ENCODE measurements at regions not wholly inside any gene's neighbourhood (a gene's known extent, or its start where the extent isn't known, plus 50 kb on each side); places are given as distances from the start of the nearest gene placed in this dataset.

DNA sequence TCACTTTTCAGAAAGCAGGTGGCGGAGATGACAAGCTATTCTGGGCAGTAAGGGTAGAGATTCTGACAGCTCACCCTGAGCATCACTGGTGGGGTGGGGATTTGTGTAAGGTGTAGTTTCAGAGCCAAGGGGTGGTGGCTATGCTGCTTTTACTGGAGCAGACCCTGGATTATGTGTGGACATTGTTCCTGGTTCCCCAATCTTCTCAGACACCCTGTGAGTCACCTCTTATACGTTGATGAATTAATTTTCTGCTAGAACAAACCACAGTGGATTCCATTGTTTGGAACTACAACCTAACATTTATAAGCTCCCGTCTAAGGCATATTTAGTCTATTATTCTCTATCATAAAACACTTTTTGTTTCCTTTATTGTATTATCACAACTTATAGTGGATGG, 169.5 kb upstream of the COL8A1 start:
- Histone ChIP-seq H3K4me1 (no peaks in the 10 kb centered on the region), H3K9me3 (no peaks in the 10 kb centered on the region), H3K27ac (no peak overlapping the region), H3K27me3 (no peaks in the 10 kb centered on the region), H3K4me3 (replicated peaks in 1 of 3) (no peak overlapping the region), H3K36me3 (no peaks in the 10 kb centered on the region)
- no peak for DNase-seq
- intact Hi-C loops (cut with DNase I): no loop called here
- TF ChIP-seq POLR2A (IDR thresholded peaks at IDR 0.05): no peak
- TF ChIP-seq, protein P1, sequence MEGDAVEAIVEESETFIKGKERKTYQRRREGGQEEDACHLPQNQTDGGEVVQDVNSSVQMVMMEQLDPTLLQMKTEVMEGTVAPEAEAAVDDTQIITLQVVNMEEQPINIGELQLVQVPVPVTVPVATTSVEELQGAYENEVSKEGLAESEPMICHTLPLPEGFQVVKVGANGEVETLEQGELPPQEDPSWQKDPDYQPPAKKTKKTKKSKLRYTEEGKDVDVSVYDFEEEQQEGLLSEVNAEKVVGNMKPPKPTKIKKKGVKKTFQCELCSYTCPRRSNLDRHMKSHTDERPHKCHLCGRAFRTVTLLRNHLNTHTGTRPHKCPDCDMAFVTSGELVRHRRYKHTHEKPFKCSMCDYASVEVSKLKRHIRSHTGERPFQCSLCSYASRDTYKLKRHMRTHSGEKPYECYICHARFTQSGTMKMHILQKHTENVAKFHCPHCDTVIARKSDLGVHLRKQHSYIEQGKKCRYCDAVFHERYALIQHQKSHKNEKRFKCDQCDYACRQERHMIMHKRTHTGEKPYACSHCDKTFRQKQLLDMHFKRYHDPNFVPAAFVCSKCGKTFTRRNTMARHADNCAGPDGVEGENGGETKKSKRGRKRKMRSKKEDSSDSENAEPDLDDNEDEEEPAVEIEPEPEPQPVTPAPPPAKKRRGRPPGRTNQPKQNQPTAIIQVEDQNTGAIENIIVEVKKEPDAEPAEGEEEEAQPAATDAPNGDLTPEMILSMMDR (IDR thresholded peaks at IDR 0.05): no peak
- WGBS, 2 donors: 85 to 90% methylated on average over 3 of the region's 3 CpGs

DNA sequence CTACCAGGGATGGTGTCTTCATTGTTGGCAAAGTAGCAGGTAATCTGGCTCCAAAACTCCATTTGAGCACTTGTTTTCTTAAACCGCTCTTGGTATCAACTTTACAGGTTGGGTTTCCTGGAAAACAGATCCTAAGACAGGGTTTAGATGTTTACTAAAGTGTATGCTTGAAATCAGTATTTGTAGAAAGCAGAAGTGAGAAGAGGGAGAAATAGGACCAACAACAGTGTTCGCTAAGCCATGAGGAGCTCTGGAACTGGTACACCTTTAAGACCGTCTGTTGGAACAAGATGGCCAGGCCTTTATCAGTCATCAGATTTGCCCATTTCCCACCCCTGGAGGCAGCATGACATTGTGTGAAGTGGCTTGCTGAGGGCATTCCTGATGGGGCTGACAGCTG, 171.0 kb upstream of the COL8A1 start:
- H3K4me1 ChIP-seq: no peaks in the 10 kb centered on the region
- H3K27me3 ChIP-seq: no peaks in the 10 kb centered on the region
- no peak for TF ChIP-seq POLR2A (IDR thresholded peaks at IDR 0.05)
- TF ChIP-seq, protein P1 (IDR thresholded peaks at IDR 0.05): no peak
- no peak overlapping the region for H3K4me3 ChIP-seq (replicated peaks in 1 of 3)
- DNase-seq: no peak
- H3K27ac ChIP-seq: no peak overlapping the region
- no peaks in the 10 kb centered on the region for H3K9me3 ChIP-seq
- H3K36me3 ChIP-seq: no peaks in the 10 kb centered on the region
- 95 to 96% methylated on average over 3 of the region's 3 CpGs for WGBS, 2 donors
- intact Hi-C loops (cut with DNase I): no loop called here

DNA sequence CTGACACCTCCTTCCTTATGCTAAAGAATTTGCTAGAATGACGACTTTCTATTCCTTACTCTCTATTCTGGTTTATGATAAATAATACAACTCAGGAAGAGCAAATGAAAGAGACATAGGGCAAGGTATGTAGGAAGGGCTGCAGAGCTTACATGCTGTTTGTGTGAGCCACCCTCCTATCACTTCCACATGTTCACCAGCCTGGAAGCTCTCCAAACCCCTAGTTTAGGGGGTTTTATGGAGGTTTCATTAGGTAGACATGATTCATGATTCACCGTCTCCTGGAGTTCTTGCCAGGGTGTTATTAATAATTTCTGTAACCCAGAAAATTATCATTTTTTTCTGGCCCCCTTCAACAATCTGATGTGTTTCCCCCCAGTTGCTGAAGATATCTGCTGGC, 172.1 kb upstream of the COL8A1 start:
- Histone ChIP-seq H3K27me3 (no peaks in the 10 kb centered on the region), H3K27ac (no peak overlapping the region), H3K36me3 (no peaks in the 10 kb centered on the region), H3K9me3 (no peaks in the 10 kb centered on the region), H3K4me3 (replicated peaks in 1 of 3) (no peak overlapping the region), H3K4me1 (no peaks in the 10 kb centered on the region)
- no peak for TF ChIP-seq POLR2A (IDR thresholded peaks at IDR 0.05)
- TF ChIP-seq, protein P1 (IDR thresholded peaks at IDR 0.05): no peak
- intact Hi-C loops (cut with DNase I): no loop called here
- WGBS, 2 donors: 93 to 94% methylated on average over 2 of the region's 2 CpGs
- no peak for DNase-seq

DNA sequence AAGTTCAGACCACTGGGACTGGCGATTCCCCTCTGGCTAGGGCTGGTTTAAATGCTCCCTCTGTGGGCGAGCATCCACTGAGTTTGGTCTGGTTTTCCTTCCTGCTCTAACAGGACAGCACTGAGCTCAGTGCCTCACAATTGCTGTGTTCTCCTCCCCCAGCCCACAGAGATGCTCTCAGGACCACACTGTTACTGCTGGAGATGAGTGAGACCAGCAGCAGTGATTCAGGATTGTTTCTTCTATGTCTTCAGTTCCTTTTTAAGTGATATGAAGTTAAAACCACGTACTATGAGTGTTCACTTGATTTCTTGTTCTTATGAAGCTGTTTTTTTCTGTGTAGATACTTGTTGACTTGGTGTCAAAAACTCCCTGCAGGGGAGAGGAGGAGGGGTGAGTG, 180.4 kb upstream of the COL8A1 start:
- no peaks in the 10 kb centered on the region for H3K27me3 ChIP-seq
- no peak overlapping the region for H3K4me3 ChIP-seq (replicated peaks in 1 of 3)
- H3K4me1 ChIP-seq: no peaks in the 10 kb centered on the region
- intact Hi-C loops (cut with DNase I): no loop called here
- no peaks in the 10 kb centered on the region for H3K9me3 ChIP-seq
- 88 to 92% methylated on average over 3 of the region's 3 CpGs for WGBS, 2 donors
- H3K27ac ChIP-seq: no peak overlapping the region
- no peaks in the 10 kb centered on the region for H3K36me3 ChIP-seq
- DNase-seq: no peak
- no peak for TF ChIP-seq POLR2A (IDR thresholded peaks at IDR 0.05)
- TF ChIP-seq, protein P1 (IDR thresholded peaks at IDR 0.05): no peak

DNA sequence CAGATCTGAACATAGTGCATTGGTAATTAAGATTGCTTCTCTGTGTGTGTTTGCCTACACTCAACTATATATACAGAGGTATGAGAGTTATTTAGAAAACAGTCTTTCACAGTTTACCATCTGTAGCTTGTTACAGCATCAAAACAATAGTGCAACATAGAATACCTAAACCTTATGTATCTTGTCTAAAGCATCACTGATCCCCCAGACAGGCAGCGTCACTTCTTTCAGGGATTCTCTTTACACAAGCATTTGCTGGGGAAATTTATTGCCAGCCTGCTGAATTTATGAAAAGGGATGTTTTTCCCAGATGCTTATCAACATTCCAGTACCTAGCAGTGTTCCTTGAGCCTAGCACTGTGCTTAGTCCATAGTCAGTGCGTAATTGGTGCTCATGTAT, 195.8 kb upstream of the COL8A1 start:
- TF ChIP-seq, protein P1 (IDR thresholded peaks at IDR 0.05): no peak
- TF ChIP-seq POLR2A (IDR thresholded peaks at IDR 0.05): no peak
- no peak for DNase-seq
- 94 to 95% methylated on average over 2 of the region's 2 CpGs for WGBS, 2 donors
- Histone ChIP-seq H3K4me3 (replicated peaks in 1 of 3) (no peak overlapping the region), H3K27me3 (no peaks in the 10 kb centered on the region), H3K9me3 (no peaks in the 10 kb centered on the region), H3K27ac (no peak overlapping the region), H3K4me1 (no peaks in the 10 kb centered on the region), H3K36me3 (no peaks in the 10 kb centered on the region)
- intact Hi-C loops (cut with DNase I): no loop called here
